D341Med (cell line): ENCODE measurements at regions not wholly inside any gene's neighbourhood (a gene's known extent, or its start where the extent isn't known, plus 50 kb on each side); places are given as distances from the start of the nearest gene placed in this dataset.
"Not testable (repeated sequence)": the region's sequence is repeated elsewhere in the genome, so short reads cannot be mapped to it uniquely, and the experiment has no call there.

ENCODE experiments used
- DNase-seq: peaks from one replicate; pipeline ENCODE4 v3.0.0; 2012; ENCODE audit warnings: low spot score

GRCh38 chr5:122515210-122515609 is 203.2 kb downstream of the SNCAIP start:
- DNase-seq = not testable (repeated sequence)

GRCh38 chr5:122515709-122516431 is 203.8 kb downstream of the SNCAIP start:
- peak; percentile 73 for DNase-seq

DNA sequence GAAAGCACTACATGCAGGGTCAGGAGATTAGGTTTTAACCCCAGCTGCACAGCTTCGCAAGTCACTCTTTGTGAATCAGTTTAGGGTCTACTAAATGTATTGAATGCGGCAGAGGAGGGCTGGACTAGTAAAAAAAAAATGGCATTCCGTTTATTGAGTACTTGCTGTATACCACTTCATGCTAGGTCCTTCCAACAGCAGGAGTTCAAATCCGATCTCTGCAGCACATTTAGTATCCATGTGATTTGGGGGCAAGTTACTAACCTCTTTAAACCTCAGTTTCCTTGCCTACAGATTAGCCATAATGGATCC is 204.4 kb downstream of the SNCAIP start:
- DNase-seq = no peak

DNA sequence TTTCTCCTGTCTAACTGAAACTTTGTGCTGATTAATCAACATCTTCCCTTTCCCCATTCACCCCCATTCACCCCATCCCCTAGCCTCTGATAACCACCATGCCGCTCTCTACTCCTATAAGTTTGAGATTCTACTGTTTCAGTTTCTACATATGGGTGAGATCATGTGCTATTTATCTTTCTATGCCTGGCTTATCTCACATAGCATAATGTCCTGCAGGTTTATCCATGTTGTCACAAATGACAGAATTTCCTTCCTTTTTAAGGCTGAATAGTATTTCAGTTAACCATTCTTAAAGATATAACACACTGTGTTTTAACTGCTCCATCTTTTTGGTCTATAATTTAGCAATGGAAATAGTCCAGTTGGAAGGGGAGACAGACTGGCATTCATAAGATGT is 205.1 kb downstream of the SNCAIP start:
- DNase-seq = no peak

DNA sequence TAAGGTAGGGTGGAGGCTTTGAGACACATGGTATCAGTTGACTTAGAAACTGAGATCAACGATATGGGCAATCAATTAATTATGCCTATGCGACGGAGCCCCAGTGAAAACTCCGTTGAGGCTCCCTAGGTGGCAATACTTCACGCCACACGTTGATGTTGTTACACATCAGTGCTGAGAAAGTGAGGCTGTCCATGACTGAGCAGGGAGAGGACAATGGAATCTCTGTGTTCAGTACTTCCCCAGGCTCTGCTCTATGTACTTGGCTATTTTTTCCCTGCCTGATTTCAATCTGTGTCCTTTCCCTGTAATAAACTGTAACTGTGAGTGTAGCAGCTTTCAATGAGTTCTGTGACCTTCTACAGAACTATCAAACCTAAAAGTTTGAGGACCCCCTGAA is 211.7 kb downstream of the SNCAIP start:
- no peak for DNase-seq

GRCh38 chr5:122527547-122527946 is 215.5 kb downstream of the SNCAIP start:
- no peak for DNase-seq

DNA sequence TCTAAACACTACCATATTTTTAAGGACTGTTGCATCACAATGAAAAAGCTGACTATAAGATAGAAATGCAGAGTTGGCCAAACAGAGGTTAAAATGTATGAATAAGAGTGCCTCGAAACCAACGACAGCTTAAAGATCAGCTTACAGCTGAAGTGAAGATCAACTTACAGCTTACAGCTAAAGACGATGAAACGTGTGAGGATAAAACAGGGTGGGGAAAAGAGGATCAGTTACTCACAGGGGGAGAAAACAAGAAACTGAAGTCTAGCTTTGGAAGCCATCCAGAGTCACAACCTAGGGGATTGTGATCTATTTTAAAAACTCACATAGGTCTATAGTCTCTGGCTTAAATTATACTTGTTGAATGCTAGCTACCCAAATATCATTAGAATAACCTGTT is 220.0 kb downstream of the SNCAIP start:
- peak; percentile 44 for DNase-seq

DNA sequence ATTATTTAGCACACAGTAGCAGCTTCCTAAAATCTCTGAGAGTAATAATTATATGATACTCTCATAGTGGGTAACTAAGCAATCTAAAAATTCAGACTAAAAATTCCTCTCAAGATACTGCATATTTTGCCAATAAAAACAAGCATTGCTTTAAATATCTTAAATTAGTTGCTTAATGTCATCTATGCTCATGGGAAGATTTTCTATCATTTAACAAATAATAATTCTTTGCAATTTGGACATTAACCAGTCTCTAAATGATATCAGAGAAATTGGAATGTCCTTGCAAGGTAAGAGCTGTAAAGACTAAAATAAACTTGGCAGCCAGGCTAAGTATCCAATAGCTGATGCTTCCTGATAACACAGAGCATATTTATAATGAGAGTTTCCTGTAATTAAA is 221.8 kb downstream of the SNCAIP start:
- no peak for DNase-seq

DNA sequence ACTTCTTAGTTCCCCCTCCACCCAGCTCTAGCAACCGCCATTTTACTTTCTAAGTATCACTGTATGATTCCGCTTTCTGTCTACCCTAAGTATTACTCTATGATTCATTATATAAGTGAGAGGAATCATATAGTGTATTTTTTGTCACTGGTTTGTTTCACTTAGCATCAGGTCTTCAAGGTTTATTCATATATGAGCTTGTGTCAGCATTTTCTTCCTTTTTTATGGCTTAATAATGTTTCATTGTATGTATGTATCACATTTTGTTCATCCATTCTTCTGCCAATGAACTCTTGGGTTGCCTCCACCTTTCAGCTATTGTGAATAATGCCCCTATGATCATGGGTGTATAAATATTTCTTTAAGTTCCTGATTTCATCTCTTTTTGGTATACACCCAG is 222.8 kb downstream of the SNCAIP start:
- DNase-seq = no peak

GRCh38 chr5:122541388-122541787 is 229.4 kb downstream of the SNCAIP start:
- DNase-seq = no peak

DNA sequence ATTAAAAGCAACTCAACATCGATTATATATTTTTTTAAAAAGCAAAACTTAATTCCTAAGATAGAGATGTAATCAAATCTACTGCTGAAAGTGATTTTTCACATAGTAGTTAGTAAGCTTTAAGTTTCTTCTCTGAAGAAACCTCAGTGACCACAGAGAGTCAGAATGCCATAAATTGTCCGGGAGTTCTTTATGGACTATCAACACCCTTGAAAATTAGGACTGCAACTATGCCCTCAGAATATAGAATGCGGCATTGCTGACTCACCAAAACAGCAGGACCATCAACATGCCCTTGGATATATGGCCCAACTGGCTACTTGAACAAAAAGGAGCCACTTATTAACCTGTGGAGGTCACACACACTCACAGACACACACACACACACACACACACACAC is 228.9 kb upstream of the SNX2 start:
- DNase-seq = no peak

DNA sequence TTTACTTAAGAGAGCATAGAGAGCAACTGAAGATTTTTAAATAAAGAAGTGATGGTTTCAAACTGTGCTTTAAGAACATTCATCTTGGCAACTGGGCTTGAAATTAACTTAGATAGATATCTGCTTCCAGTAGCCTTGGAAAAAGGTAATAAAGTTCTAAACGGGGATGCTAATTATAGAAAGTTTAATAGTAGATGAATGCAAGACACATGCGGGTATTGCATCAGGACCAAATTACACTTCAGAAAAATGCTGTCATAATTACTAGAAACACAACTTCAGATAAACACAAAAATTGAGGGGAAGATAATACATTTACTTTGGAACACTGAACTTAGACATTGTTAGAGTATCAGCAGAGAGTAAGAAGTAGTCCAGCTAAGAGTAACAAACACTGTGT is 227.7 kb upstream of the SNX2 start:
- DNase-seq = no peak

- DNase-seq = no peak
Measured at GRCh38 chr5:122547669-122548068, 227.2 kb upstream of the SNX2 start.

DNA sequence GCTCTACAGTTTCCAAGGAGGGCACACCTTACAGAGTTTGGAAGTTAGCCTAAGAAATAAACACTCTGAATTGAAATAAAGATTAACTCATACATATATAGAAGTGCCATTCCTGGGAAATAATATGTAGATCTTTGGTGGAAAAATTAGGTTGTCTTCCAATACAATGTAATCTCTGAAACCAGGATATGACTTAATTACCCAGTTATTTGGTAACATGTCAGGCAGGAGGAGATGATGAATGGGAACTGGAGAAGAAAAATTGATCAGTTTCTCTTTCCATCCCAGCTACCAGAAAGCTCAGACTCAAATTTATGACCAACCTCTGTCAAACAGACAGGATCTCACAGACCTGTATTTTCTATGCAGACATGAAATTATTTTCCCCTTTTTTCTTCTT is 215.2 kb upstream of the SNX2 start:
- no peak for DNase-seq

DNA sequence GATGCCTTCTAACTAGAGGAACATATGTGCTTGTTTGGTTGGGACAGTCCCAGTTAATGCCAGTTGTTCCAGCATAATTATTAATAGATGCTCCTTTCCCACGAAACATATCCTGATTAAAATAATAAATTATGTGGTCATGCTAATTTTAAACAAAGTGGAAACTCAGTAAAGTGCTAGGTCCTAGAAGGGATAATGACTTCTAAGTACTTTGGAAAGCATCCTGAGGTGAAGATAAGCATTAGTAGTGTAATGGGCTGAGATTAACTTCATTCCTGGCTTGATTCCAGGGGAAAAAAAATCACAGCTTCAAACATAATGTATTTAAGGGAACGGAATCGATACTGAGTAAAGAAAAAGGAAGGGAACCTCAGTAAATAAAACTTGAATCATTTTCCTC is 213.7 kb upstream of the SNX2 start:
- DNase-seq = no peak

- DNase-seq = no peak
Measured at GRCh38 chr5:122565331-122565730, 209.5 kb upstream of the SNX2 start.

DNA sequence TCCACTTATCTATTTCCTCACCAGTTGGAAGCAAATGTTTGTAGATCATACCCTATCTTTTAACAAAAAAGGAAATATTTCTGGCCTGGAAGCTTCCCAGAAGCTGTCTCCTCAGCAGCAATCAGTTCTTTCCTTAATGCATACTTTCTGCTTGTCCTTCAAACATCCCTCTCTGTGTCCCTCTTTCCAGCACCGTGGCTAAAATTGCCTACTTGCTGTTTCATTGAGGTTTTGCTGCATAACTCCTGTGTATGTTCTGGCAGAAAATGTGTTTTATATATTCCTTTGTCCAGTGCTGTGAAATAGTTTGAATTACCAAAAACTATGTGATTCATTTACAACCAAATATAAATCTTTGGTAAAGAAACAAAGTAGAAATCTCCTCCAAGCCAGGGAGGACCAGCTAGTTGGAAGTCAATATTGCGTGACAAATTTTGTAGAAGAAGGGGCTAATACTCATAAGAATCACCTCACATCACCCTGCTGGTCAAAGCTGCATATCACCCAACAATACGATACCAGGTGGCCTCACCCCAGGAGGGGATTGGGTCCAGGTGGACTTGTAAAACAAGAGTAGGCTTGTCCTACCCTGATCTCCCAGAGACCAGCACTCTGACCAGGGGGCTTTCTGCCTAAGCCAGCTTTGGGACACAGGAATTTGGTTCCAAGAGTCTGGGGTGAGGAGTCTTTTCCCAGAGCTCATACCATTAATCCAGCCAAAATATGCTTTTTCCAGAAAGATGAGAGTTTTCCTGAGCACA is 198.4 kb upstream of the SNX2 start:
- DNase-seq = no peak

- DNase-seq = no peak
Measured at GRCh38 chr5:122581629-122582028, 193.3 kb upstream of the SNX2 start.

DNA sequence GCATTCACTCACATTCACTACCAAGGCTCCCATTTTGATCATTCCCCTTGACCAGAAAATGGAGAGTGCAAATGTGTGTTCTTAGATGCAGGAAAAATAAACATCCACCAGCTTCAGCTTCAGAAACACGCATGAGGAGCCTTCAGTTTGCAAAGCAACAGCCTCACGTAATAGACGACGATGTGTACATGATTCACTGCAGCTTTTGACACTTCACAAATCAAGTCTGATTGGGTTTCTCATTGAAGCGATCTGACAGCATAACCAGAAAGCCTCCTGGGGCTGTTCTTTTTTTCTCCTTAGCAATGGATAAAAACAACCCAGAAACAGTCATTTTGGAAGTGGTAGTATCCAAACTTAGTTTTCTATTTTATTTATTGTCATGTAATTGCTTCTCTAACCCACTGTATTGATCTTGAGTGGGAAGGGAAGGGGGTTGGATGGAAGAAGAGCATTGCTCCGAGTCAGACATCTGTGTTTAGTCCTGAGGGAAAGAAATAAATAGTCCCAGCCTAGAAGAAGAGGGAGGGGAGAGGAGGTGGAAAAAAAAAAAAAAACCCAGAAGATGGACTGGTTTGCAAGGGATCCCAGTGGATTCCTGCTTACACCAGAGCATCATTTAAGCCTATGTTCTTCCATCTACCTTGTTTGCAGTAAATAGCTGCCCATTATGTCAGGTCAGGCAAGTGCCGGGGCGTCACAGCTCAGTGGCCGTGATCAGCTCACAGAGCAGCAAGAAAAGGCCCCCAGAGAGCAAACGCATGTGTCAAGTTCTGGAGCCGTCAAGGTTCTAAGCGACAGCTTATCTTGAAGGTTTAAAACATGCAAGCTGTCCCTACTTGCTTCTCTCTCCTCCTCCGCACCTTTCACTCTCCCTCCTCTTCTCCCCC is 190.2 kb upstream of the SNX2 start:
- DNase-seq = no peak

DNA sequence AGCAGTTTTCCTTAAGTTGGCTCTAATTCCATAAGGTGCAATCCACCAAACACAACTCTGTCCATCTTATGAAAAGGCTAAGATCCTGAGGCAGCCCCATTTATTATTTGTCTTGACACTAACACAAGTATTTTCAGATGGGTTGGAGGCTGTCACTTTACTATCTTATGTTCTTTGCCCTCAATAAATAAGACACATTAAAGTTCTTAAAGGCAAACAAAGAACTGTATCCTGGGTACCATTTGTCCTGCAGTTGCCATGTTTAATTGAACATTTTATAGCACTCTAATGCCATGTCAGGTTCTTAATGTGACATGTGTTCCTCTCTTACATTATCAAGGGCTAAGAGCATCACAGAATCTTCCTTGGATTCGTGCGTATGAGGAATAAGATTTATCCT is 189.5 kb upstream of the SNX2 start:
- no peak for DNase-seq

DNA sequence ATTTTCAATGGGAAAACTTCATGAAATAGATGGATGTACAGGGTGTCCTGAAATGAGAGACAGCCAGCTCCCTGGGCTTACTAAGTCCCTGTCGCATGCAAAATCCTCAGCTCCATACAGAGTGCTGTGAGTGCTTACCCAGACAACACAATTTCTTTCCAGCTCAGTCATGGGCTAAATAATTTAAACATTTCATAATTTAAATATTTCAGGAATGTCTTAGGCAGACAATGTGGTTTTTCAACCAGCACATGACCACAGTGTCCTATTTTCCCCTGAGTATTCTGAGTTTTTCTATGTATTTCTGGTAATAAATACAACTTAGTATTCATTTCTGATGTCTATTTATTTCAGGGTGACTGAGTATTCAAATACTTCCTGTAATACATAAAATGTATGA is 188.5 kb upstream of the SNX2 start:
- no peak for DNase-seq

GRCh38 chr5:122591828-122592227 is 183.1 kb upstream of the SNX2 start:
- no peak for DNase-seq

- no peak for DNase-seq
Measured at GRCh38 chr5:122599000-122599399, 175.9 kb upstream of the SNX2 start.
